Upper lobe of left lung (tissue), 6 donors: ENCODE measurements at regions not wholly inside any gene's neighbourhood (a gene's known extent, or its start where the extent isn't known, plus 50 kb on each side); places are given as distances from the start of the nearest gene placed in this dataset.

ENCODE experiments used
- ATAC-seq, 2 donors: fragments of 200-7000 bp; cut with Tn5 transposase; one replicate each; pipeline ENCODE4 v1.9.1; 2022; ENCODE audit warnings: mild to moderate bottlenecking in 2 of 2, moderate library complexity in 2 of 2; ENCODE audit not compliant: low FRiP score in 2 of 2
- DNase-seq, 2 donors: peaks; one replicate each; pipeline ENCODE4 v3.0.0-alpha.2; 2019 to 2020
- H3K27ac ChIP-seq, 4 donors: fragments of 200-600 bp; sonication (generic); one replicate each; pipeline ENCODE4 v1.5.1; 2016 to 2019
- H3K27me3 ChIP-seq, 4 donors: fragments of 200-600 bp; sonication (generic); one replicate each; pipeline ENCODE4 v1.5.1; 2017 to 2019
- H3K36me3 ChIP-seq, 4 donors: fragments of 200-600 bp; sonication (generic); one replicate each; pipeline ENCODE4 v1.5.1; 2016 to 2019
- H3K4me1 ChIP-seq, 4 donors: fragments of 200-600 bp; sonication (generic); one replicate each; pipeline ENCODE4 v1.5.1; 2018 to 2019
- H3K4me3 ChIP-seq, 4 donors: fragments of 200-600 bp; sonication (generic); one replicate each; pipeline ENCODE4 v1.5.1; 2017 to 2019; ENCODE audit warnings: mild to moderate bottlenecking in 2 of 4, moderate library complexity in 1 of 4
- H3K9me3 ChIP-seq, 4 donors: fragments of 200-600 bp; sonication (generic); one replicate each; pipeline ENCODE4 v1.5.1; 2018 to 2019
- CTCF ChIP-seq, 6 experiments: fragments of 450-650 bp in 4 of 6; fragments of 200-600 bp in 2 of 6; sonication (generic) in 2 of 6; IDR thresholded peaks; one replicate each; pipeline ENCODE4 v1.5.1; 2016 to 2019; ENCODE audit warnings: antibody characterized with exemption in 6 of 6
- EP300 ChIP-seq, 4 donors: sonication (generic); formaldehyde crosslinking; IDR thresholded peaks; one replicate each; pipeline ENCODE4 v1.5.1; 2017; ENCODE audit warnings: antibody characterized with exemption in 4 of 4, control low read depth in 2 of 4
- POLR2A ChIP-seq, 4 donors: fragments of 450-650 bp; IDR thresholded peaks; one replicate each; pipeline ENCODE4 v1.5.1; 2016 to 2017; ENCODE audit warnings: antibody characterized with exemption in 4 of 4, mild to moderate bottlenecking in 2 of 4
- POLR2AphosphoS5 ChIP-seq, 2 donors: sonication (generic); formaldehyde crosslinking; IDR thresholded peaks; one replicate each; pipeline ENCODE4 v1.5.1; 2017; ENCODE audit warnings: antibody characterized with exemption in 2 of 2
- WGBS, 2 donors: methylation state at CpG; one replicate each; pipeline ENCODE4 v1.1.5; 2017 to 2018; 5-methylcytosine and 5-hydroxymethylcytosine counted together
- donor health status: DM: no; HTN: no; CAD: no; lungs with moderate emphysema.
- donor health status: DM: no; HTN: yes; CAD: no; lungs with severe emphysema.

DNA sequence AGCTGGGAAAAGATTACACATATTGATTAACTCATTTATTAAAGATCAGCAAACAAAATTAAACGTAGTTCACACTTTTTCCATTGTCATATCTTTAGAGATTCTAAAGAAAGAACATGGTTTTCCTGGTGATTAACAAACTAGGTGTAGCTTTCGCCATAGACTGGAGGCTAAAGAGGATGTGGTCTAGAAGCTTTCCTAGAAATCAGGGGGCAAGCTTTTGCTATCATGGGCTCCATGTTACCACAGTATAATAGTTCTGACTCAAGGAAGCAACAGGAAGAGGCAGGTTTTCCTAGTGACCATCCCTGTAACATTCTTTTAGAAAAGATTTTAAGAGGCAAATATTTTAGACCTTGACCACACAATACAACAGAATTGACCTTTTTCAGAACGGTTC, 232.7 kb downstream of the METTL4 start:
- no peak overlapping the region for H3K27ac ChIP-seq
- TF ChIP-seq CTCF (IDR thresholded peaks at IDR 0.05) = no peak
- ATAC-seq = no peak
- no peaks in the 10 kb centered on the region for H3K9me3 ChIP-seq
- no peak for DNase-seq
- 69 to 71% methylated on average over 3 of the region's 3 CpGs for WGBS, 2 donors
- H3K4me1 ChIP-seq = no peaks in the 10 kb centered on the region
- no peak overlapping the region for H3K4me3 ChIP-seq
- H3K36me3 ChIP-seq = no peaks in the 10 kb centered on the region
- H3K27me3 ChIP-seq = no peaks in the 10 kb centered on the region

GRCh38 chr18:2340335-2340734, 231.0 kb downstream of the METTL4 start:
- DNase-seq = no peak

GRCh38 chr18:2348003-2348402, 223.3 kb downstream of the METTL4 start:
- ATAC-seq (no peak), DNase-seq (no peak)
- Histone ChIP-seq H3K27ac (no peak overlapping the region), H3K27me3 (no peaks in the 10 kb centered on the region), H3K4me1 (no peaks in the 10 kb centered on the region), H3K9me3 (no peaks in the 10 kb centered on the region), H3K36me3 (no peaks in the 10 kb centered on the region), H3K4me3 (no peak overlapping the region)
- TF ChIP-seq POLR2A (IDR thresholded peaks at IDR 0.05) = no peak
- TF ChIP-seq CTCF (IDR thresholded peaks at IDR 0.05) = no peak
- TF ChIP-seq POLR2AphosphoS5 (IDR thresholded peaks at IDR 0.05) = no peak
- TF ChIP-seq EP300 (IDR thresholded peaks at IDR 0.05) = no peak
- 83 to 85% methylated on average over 5 of the region's 5 CpGs for WGBS, 2 donors

More at GRCh38 chr18:2340335-2340734, 231.0 kb downstream of the METTL4 start:
- H3K27ac ChIP-seq = no peak overlapping the region
- no peaks in the 10 kb centered on the region for H3K9me3 ChIP-seq
- no peaks in the 10 kb centered on the region for H3K4me1 ChIP-seq
- H3K27me3 ChIP-seq = no peaks in the 10 kb centered on the region
- H3K4me3 ChIP-seq = no peak overlapping the region
- H3K36me3 ChIP-seq = no peaks in the 10 kb centered on the region
- ATAC-seq = no peak
- 65 to 72% methylated on average over 4 of the region's 4 CpGs for WGBS, 2 donors
- TF ChIP-seq EP300 (IDR thresholded peaks at IDR 0.05) (no peak), CTCF (IDR thresholded peaks at IDR 0.05) (no peak), POLR2AphosphoS5 (IDR thresholded peaks at IDR 0.05) (no peak), POLR2A (IDR thresholded peaks at IDR 0.05) (no peak)

- Histone ChIP-seq H3K4me1 (no peaks in the 10 kb centered on the region), H3K36me3 (no peaks in the 10 kb centered on the region), H3K9me3 (no peaks in the 10 kb centered on the region), H3K4me3 (no peak overlapping the region), H3K27ac (no peak overlapping the region), H3K27me3 (no peaks in the 10 kb centered on the region)
- WGBS, 2 donors = 87 to 90% methylated on average over 31 of the region's 31 CpGs
- no peak for ATAC-seq
- no peak for TF ChIP-seq POLR2A (IDR thresholded peaks at IDR 0.05)
- no peak for TF ChIP-seq CTCF (IDR thresholded peaks at IDR 0.05)
- TF ChIP-seq POLR2AphosphoS5 (IDR thresholded peaks at IDR 0.05) = no peak
- no peak for TF ChIP-seq EP300 (IDR thresholded peaks at IDR 0.05)
- DNase-seq = peak in 1 of 2 donors; percentile 61
Measured at GRCh38 chr18:2351126-2351850, 220.0 kb downstream of the METTL4 start.

GRCh38 chr18:2354292-2354691, 217.0 kb downstream of the METTL4 start:
- DNase-seq = no peak

More at GRCh38 chr18:2354292-2354691, 217.0 kb downstream of the METTL4 start:
- Histone ChIP-seq H3K9me3 (no peaks in the 10 kb centered on the region), H3K27me3 (no peaks in the 10 kb centered on the region), H3K4me1 (no peaks in the 10 kb centered on the region), H3K4me3 (no peak overlapping the region), H3K36me3 (no peaks in the 10 kb centered on the region), H3K27ac (no peak overlapping the region)
- no peak for ATAC-seq
- 82 to 84% methylated on average over 5 of the region's 5 CpGs for WGBS, 2 donors
- TF ChIP-seq POLR2A (IDR thresholded peaks at IDR 0.05) (no peak), POLR2AphosphoS5 (IDR thresholded peaks at IDR 0.05) (no peak), EP300 (IDR thresholded peaks at IDR 0.05) (no peak), CTCF (IDR thresholded peaks at IDR 0.05) (no peak)
